ENCODE measurements at regions not wholly inside any gene's neighbourhood (a gene's known extent, or its start where the extent isn't known, plus 50 kb on each side); places are given as distances from the start of the nearest gene placed in this dataset.

DNA sequence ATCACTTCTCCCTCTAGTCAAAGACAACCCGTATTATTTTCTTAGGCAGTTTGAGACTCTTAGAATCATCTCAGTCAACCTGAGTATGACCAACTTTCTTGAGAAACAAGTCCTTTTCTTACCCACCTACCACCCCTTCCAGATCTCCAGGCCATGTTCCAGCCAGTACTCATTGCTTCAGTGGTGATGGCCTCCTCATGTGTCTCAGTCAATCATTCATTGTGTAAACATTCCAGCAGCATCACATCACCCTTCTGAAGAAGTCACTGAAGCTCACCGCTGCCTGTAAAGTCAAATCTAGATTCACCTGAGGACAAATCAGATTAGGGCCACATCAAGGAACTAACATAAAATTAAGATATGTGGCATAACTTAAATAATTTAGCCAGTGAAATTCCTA, 467.2 kb upstream of the NRP1 start:
- no peaks in the 10 kb centered on the region for H3K27me3 ChIP-seq (ENCODE audit: low read depth)
- intact Hi-C loops (cut with DNase I): no loop called here
- H3K27ac ChIP-seq: no peak overlapping the region
- no peak for DNase-seq
- H3K4me3 ChIP-seq: no peak overlapping the region
- no peak for ATAC-seq
- no peaks in the 10 kb centered on the region for H3K36me3 ChIP-seq
- no peaks in the 10 kb centered on the region for H3K4me1 ChIP-seq
- TF ChIP-seq CTCF (IDR thresholded peaks at IDR 0.05): no peak
- no peaks in the 10 kb centered on the region for H3K9me3 ChIP-seq

- no peak overlapping the region for H3K27ac ChIP-seq
- intact Hi-C loops (cut with DNase I): no loop called here
- H3K4me1 ChIP-seq: no peaks in the 10 kb centered on the region
- DNase-seq (no peak), ATAC-seq (no peak)
- H3K9me3 ChIP-seq: no peaks in the 10 kb centered on the region
- no peaks in the 10 kb centered on the region for H3K36me3 ChIP-seq
- H3K4me3 ChIP-seq: no peak overlapping the region
- no peak for TF ChIP-seq CTCF (IDR thresholded peaks at IDR 0.05)
- H3K27me3 ChIP-seq (ENCODE audit: low read depth): no peaks in the 10 kb centered on the region
These were observed 466.5 kb upstream of the NRP1 start for GRCh38 chr10:33800986-33801385.

GRCh38 chr10:33800545-33800944, 466.1 kb upstream of the NRP1 start:
- ATAC-seq (no peak), DNase-seq (no peak)
- Histone ChIP-seq H3K4me3 (no peak overlapping the region), H3K27ac (no peak overlapping the region), H3K27me3 (ENCODE audit: low read depth) (no peaks in the 10 kb centered on the region), H3K9me3 (no peaks in the 10 kb centered on the region), H3K4me1 (no peaks in the 10 kb centered on the region), H3K36me3 (no peaks in the 10 kb centered on the region)
- intact Hi-C loops (cut with DNase I): no loop called here
- TF ChIP-seq CTCF (IDR thresholded peaks at IDR 0.05): no peak

DNA sequence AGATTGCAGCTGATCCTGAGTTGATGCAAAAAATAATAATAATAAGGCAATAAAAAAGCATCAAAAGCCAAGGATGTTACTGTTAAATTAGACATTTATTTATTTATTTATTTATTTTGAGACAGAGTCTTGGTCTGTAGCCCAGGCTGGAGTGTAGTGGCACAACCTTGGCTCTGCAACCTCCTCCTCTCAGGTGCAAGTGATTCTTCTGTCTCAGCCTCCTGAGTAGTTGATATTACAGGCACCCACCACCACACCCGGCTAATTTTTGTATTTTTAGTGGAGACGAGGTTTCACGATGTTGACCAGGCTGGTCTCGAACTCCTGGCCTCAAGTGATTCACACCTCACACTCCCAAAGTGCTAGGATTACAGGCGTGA, 465.5 kb upstream of the NRP1 start:
- H3K27ac ChIP-seq: no peak overlapping the region
- intact Hi-C loops (cut with DNase I): no loop called here
- H3K9me3 ChIP-seq: no peaks in the 10 kb centered on the region
- H3K4me3 ChIP-seq: no peak overlapping the region
- H3K27me3 ChIP-seq (ENCODE audit: low read depth): no peaks in the 10 kb centered on the region
- no peaks in the 10 kb centered on the region for H3K36me3 ChIP-seq
- no peak for DNase-seq
- no peak for ATAC-seq
- TF ChIP-seq CTCF (IDR thresholded peaks at IDR 0.05): no peak
- no peaks in the 10 kb centered on the region for H3K4me1 ChIP-seq

- intact Hi-C loops (cut with DNase I): no loop called here
- Histone ChIP-seq H3K27ac (no peak overlapping the region), H3K27me3 (ENCODE audit: low read depth) (no peaks in the 10 kb centered on the region), H3K4me3 (no peak overlapping the region), H3K4me1 (no peaks in the 10 kb centered on the region), H3K9me3 (no peaks in the 10 kb centered on the region), H3K36me3 (no peaks in the 10 kb centered on the region)
- DNase-seq (no peak), ATAC-seq (no peak)
- no peak for TF ChIP-seq CTCF (IDR thresholded peaks at IDR 0.05)
These were observed 464.9 kb upstream of the NRP1 start for GRCh38 chr10:33799281-33799943.

GRCh38 chr10:33798754-33799153, 464.3 kb upstream of the NRP1 start:
- Histone ChIP-seq H3K36me3 (no peaks in the 10 kb centered on the region), H3K27ac (no peak overlapping the region), H3K27me3 (ENCODE audit: low read depth) (no peaks in the 10 kb centered on the region), H3K4me3 (no peak overlapping the region), H3K4me1 (no peaks in the 10 kb centered on the region), H3K9me3 (no peaks in the 10 kb centered on the region)
- intact Hi-C loops (cut with DNase I): no loop called here
- no peak for ATAC-seq
- no peak for DNase-seq
- TF ChIP-seq CTCF (IDR thresholded peaks at IDR 0.05): no peak

All from lower lobe of right lung (tissue), 2 donors.